Osteoblast (primary cell): ENCODE measurements at regions not wholly inside any gene's neighbourhood (a gene's known extent, or its start where the extent isn't known, plus 50 kb on each side); places are given as distances from the start of the nearest gene placed in this dataset.

Experiments
- DNase-seq: peaks from one replicate; pipeline ENCODE4 v3.0.0; 2011; ENCODE audit warnings: low spot score, mixed read lengths; ENCODE audit not compliant: insufficient read length; ENCODE audit errors: missing footprints
- H2AFZ ChIP-seq: 2 replicates; pipeline ENCODE4 v1.6.0; 2011; ENCODE audit warnings: mild to moderate bottlenecking, low read length
- H3K27ac ChIP-seq: 2 replicates; pipeline ENCODE4 v1.5.1; 2011; ENCODE audit warnings: mild to moderate bottlenecking, low read depth, low read length, moderate library complexity
- H3K27me3 ChIP-seq: 2 replicates; pipeline ENCODE4 v1.6.0; 2012; ENCODE audit warnings: mild to moderate bottlenecking, control low read depth, inconsistent platforms, low read length, moderate library complexity; ENCODE audit not compliant: insufficient read depth
- H3K36me3 ChIP-seq: 2 replicates; pipeline ENCODE4 v1.5.1; 2011; ENCODE audit warnings: mild to moderate bottlenecking, low read length, control low read depth, moderate library complexity; ENCODE audit not compliant: insufficient read depth
- H3K4me1 ChIP-seq: 2 replicates; pipeline ENCODE4 v1.5.1; 2011; ENCODE audit warnings: mild to moderate bottlenecking, low read length, control low read depth, moderate library complexity; ENCODE audit not compliant: insufficient read depth
- H3K4me2 ChIP-seq: 2 replicates; pipeline ENCODE4 v1.6.0; 2011; ENCODE audit warnings: mild to moderate bottlenecking, low read length; ENCODE audit not compliant: insufficient read depth
- H3K4me3 ChIP-seq: fragments of 200-600 bp; sonication (generic); 3 replicates; pipeline ENCODE4 v1.5.1; 2012; ENCODE audit warnings: mild to moderate bottlenecking, low read length, inconsistent platforms; ENCODE audit not compliant: insufficient read depth
- H3K79me2 ChIP-seq: 2 replicates; pipeline ENCODE4 v1.6.0; 2012; ENCODE audit warnings: mild to moderate bottlenecking, low read length, control low read depth, inconsistent platforms; ENCODE audit not compliant: insufficient read depth
- H3K9me3 ChIP-seq: 2 replicates; pipeline ENCODE4 v1.5.1; 2011; ENCODE audit warnings: low read depth, low read length, control low read depth
- H4K20me1 ChIP-seq: 2 replicates; pipeline ENCODE4 v1.6.0; 2012; ENCODE audit warnings: mild to moderate bottlenecking, low read length, control low read depth; ENCODE audit not compliant: insufficient read depth
- TF ChIP-seq, protein P1 (sequence below): IDR thresholded peaks from 2 replicates; pipeline ENCODE4 v1.5.1; 2011; ENCODE audit warnings: mild to moderate bottlenecking, low read depth, low read length, moderate library complexity; ENCODE audit errors: extremely low read depth

DNA sequence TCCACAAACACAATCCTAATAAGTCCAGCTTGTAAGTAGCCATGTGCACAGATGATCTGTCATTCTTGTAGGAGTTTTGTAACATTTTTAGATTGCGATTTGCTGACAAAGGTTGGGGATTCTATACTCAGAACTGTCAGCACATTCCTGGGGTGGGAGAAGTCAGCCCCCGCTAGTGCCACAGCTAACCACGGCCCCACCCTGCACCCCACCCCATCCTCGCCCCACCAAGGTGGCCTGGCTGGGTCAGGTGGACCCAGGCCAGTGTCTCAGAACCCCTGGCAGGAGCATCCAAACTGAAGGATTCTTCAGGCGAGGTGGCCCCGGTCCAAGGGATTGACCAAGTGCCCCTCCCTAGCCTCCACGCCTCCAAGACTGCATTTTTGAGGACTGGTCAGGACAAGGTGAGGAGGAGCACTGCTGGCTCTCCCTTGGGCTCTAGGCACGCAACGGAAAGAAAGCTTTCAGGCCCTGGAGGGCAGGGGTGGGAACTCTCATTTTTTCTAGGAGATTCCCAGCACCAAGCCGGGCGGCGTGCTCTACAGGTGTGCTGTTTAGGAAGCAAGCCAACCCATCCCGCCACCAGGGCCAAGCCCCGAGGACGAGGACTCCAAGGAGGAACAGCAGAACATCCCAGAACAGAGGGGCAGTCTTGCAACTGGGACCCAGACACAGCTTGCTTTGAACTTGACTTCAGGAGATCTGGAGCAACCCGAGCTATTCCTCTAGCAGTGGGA is 172.8 kb downstream of the BCL11B start:
- no peaks in the 10 kb centered on the region for H3K79me2 ChIP-seq
- H3K9me3 ChIP-seq: no peaks in the 10 kb centered on the region
- H3K27ac ChIP-seq: no peak overlapping the region
- H3K4me1 ChIP-seq: no peaks in the 10 kb centered on the region
- no peak overlapping the region for H3K4me3 ChIP-seq
- no peaks in the 10 kb centered on the region for H3K36me3 ChIP-seq
- no peaks in the 10 kb centered on the region for H4K20me1 ChIP-seq
- H2AFZ ChIP-seq: no peak overlapping the region
- H3K27me3 ChIP-seq: no peaks in the 10 kb centered on the region
- no peak for DNase-seq
- TF ChIP-seq, protein P1, sequence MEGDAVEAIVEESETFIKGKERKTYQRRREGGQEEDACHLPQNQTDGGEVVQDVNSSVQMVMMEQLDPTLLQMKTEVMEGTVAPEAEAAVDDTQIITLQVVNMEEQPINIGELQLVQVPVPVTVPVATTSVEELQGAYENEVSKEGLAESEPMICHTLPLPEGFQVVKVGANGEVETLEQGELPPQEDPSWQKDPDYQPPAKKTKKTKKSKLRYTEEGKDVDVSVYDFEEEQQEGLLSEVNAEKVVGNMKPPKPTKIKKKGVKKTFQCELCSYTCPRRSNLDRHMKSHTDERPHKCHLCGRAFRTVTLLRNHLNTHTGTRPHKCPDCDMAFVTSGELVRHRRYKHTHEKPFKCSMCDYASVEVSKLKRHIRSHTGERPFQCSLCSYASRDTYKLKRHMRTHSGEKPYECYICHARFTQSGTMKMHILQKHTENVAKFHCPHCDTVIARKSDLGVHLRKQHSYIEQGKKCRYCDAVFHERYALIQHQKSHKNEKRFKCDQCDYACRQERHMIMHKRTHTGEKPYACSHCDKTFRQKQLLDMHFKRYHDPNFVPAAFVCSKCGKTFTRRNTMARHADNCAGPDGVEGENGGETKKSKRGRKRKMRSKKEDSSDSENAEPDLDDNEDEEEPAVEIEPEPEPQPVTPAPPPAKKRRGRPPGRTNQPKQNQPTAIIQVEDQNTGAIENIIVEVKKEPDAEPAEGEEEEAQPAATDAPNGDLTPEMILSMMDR: no peak
- H3K4me2 ChIP-seq: no peak overlapping the region

DNA sequence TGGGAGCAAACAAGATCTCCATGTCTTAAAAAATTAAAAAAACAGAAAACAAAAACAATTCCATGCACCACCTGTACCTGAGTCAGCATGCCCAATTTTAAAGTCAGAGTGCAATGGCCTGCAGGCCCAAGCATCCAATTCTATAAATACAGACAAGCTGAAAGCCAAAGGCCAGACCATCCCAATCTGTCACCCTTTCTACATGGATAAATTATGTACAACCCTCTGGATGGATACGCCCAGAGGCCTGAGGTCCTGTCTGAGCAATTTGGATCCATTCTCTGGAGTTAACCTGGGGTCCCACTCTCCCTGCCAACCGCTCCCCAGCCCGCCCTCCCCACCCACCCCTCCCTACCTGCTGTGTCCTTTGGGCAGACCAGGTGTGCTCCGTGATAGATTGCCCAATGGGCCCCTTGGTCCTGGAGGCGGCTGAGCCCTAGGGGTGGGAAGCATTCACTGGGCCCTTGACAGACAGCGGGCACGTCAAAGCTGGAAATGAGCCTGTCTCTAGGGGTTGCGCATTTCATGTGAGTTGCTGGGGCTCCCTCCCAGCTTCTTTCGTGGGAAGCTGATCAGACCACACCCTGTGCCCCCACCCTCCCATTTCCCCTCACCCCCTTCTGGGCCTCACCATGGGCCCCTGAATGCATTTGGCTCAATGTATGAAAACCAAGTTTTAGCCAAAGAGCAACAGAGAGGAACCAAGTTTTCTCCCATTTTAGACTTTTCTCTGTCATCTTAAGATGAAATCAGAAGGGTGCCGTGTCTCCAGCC is 171.3 kb downstream of the BCL11B start:
- no peaks in the 10 kb centered on the region for H3K79me2 ChIP-seq
- no peaks in the 10 kb centered on the region for H3K36me3 ChIP-seq
- H3K9me3 ChIP-seq: no peaks in the 10 kb centered on the region
- H2AFZ ChIP-seq: no peak overlapping the region
- H4K20me1 ChIP-seq: no peaks in the 10 kb centered on the region
- no peak for DNase-seq
- no peaks in the 10 kb centered on the region for H3K4me1 ChIP-seq
- no peak overlapping the region for H3K4me3 ChIP-seq
- no peak overlapping the region for H3K27ac ChIP-seq
- no peaks in the 10 kb centered on the region for H3K27me3 ChIP-seq
- TF ChIP-seq, protein P1: no peak
- H3K4me2 ChIP-seq: no peak overlapping the region

DNA sequence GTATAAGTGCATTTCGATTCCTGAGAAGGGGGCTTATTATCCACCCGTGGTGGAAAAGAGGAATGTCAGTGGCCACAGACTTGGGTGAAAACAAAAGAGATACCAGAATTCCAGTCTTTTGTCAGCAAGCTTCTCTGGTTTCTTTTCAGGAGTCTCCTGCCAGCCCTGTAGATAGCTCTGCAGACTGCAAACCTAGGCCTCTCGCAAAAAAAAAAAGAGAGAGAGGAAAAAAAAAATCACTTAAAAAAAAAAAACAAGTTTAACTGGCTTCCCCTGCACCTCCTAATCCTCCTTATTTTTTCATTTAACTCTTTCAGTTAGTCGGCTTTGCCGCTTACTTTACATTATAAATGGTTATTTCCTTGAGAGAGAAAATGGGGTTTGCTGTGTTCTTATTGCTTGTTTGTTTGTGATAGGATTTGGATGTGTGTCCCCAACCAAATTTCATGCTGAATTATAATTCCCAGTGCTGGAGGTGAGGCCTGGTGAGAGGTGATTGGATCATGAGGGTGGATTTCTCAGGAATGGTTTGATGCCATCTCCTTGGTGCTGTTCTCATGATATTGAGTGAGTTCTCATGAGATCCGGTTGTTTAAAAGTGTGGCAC is 170.0 kb downstream of the BCL11B start:
- Histone ChIP-seq H3K4me1 (no peaks in the 10 kb centered on the region), H3K79me2 (no peaks in the 10 kb centered on the region), H2AFZ (no peak overlapping the region), H3K27me3 (no peaks in the 10 kb centered on the region), H3K4me3 (no peak overlapping the region), H3K36me3 (no peaks in the 10 kb centered on the region), H3K9me3 (no peaks in the 10 kb centered on the region), H4K20me1 (no peaks in the 10 kb centered on the region), H3K27ac (no peak overlapping the region), H3K4me2 (no peak overlapping the region)
- TF ChIP-seq, protein P1: no peak
- DNase-seq: no peak

DNA sequence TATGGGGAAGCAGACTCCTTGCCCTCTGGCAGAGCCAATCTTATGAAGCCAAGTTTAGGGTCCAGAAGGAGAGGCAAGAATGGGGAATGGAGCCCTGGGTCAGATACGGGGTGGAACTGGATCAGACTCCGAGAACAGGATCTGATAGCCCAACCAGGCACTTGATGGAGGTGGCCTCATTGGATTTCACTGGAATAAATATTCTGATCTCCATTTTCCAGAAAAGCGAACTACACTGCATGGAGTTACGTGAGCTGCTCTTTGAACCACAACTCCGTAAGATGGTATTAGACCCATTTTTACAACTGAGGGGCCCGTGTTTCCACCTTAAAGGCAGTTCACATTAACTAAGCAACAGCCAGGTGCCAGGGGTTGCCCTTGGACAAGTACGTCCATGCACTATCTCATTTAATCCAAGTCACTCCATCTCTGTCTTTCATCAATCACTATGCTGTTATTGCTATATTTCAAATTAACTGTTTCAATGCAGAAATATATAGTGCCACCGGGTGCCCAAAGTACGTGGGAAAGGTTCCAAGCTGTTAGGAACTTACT is 155.2 kb downstream of the BCL11B start:
- TF ChIP-seq, protein P1: no peak
- no peaks in the 10 kb centered on the region for H3K4me1 ChIP-seq

More for the DNA sequence above, 155.2 kb downstream of the BCL11B start:
- Histone ChIP-seq H3K27me3 (no peaks in the 10 kb centered on the region), H3K27ac (no peak overlapping the region), H4K20me1 (no peaks in the 10 kb centered on the region), H3K9me3 (no peaks in the 10 kb centered on the region), H3K79me2 (no peaks in the 10 kb centered on the region), H2AFZ (no peak overlapping the region), H3K4me2 (no peak overlapping the region), H3K4me3 (no peak overlapping the region), H3K36me3 (no peaks in the 10 kb centered on the region)
- DNase-seq: no peak
